Caco-2 (cell line): ENCODE measurements at regions not wholly inside any gene's neighbourhood (a gene's known extent, or its start where the extent isn't known, plus 50 kb on each side); places are given as distances from the start of the nearest gene placed in this dataset.

ENCODE experiments used
- BruUV-seq: library from RNA; stranded (reverse); fragments of 400-500 nt; replicated peaks from 2 replicates; lab custom pipeline; 2021; lab: Mats Ljungman, UMichigan
- CTCF ChIA-PET: fragments of 300-600 bp; sonication (Branson Sonifier 250); formaldehyde crosslinking; loops from one replicate; lab custom pipeline; 2022; ENCODE audit warnings: antibody characterized with exemption; lab: Charles Lee
- POLR2A ChIA-PET: fragments of 300-600 bp; sonication (Branson Sonifier 250); formaldehyde crosslinking; loops from one replicate; lab custom pipeline; 2022; ENCODE audit warnings: antibody characterized with exemption; lab: Charles Lee
- DNase-seq, 2 experiments: peaks; one replicate each; pipeline versions ENCODE4 v3.0.0 to v3.0.0-alpha.2; 2020 to 2022
- H3K27me3 ChIP-seq: replicated peaks from 2 replicates; pipeline ENCODE4 v1.6.0; 2011; ENCODE audit warnings: low read length; ENCODE audit not compliant: control insufficient read depth, insufficient read depth
- H3K36me3 ChIP-seq: 2 replicates; pipeline ENCODE4 v1.5.1; 2011; ENCODE audit warnings: low read length; ENCODE audit not compliant: control insufficient read depth, insufficient read depth
- H3K4me1 ChIP-seq: fragments of 250-450 bp; sonication (Bioruptor Pico); 2 replicates; pipeline ENCODE4 v1.5.1; 2020; ENCODE audit warnings: mild to moderate bottlenecking
- H3K4me3 ChIP-seq: 2 replicates; pipeline ENCODE4 v1.5.1; 2011; ENCODE audit warnings: low read depth, mild to moderate bottlenecking, control low read depth, low read length
- H3K9me3 ChIP-seq: fragments of 250-450 bp; sonication (Bioruptor Pico); 2 replicates; pipeline ENCODE4 v1.5.1; 2020; ENCODE audit warnings: mild to moderate bottlenecking, moderate library complexity
- H3K27ac Mint-ChIP-seq: one replicate; pipeline ENCODE4 v1.8.0; 2022; ENCODE audit warnings: mixed read lengths; ENCODE audit not compliant: unreplicated experiment
- H3K27me3 Mint-ChIP-seq: one replicate; pipeline ENCODE4 v1.8.0; 2022; ENCODE audit warnings: mixed read lengths; ENCODE audit not compliant: insufficient read depth, unreplicated experiment
- H3K36me3 Mint-ChIP-seq: one replicate; pipeline ENCODE4 v1.8.0; 2022; ENCODE audit warnings: mild to moderate bottlenecking, mixed read lengths; ENCODE audit not compliant: insufficient read depth, unreplicated experiment
- H3K4me1 Mint-ChIP-seq: one replicate; pipeline ENCODE4 v1.8.0; 2022; ENCODE audit warnings: low read depth, mixed read lengths; ENCODE audit not compliant: unreplicated experiment
- H3K4me3 Mint-ChIP-seq: one replicate; pipeline ENCODE4 v1.8.0; 2022; ENCODE audit warnings: mild to moderate bottlenecking, moderate library complexity, mixed read lengths; ENCODE audit not compliant: unreplicated experiment
- H3K9me3 Mint-ChIP-seq: one replicate; pipeline ENCODE4 v1.8.0; 2022; ENCODE audit warnings: mixed read lengths; ENCODE audit not compliant: unreplicated experiment
- intact Hi-C: fragments of 100-400 bp; cut with micrococcal nuclease; formaldehyde crosslinking; loops from one replicate; pipeline ENCODE4 v1.10.0; 2022; ENCODE audit not compliant: unreplicated experiment
- TF ChIP-seq, protein P1 (sequence below), 2 experiments: fragments of 200-600 bp in 1 of 2; IDR thresholded peaks; 1 replicate in 1 of 2; 2 replicates in 1 of 2; pipeline versions ENCODE4 v1.5.1 to v1.8.0; 2011 to 2022; ENCODE audit warnings: antibody characterized with exemption in 1 of 2, control low read depth in 1 of 2, inconsistent platforms in 1 of 2, low read depth in 1 of 2, low read length in 1 of 2, mild to moderate bottlenecking in 1 of 2, moderate library complexity in 1 of 2; ENCODE audit not compliant: insufficient read depth in 1 of 2, severe bottlenecking in 1 of 2, unreplicated experiment in 1 of 2

DNA sequence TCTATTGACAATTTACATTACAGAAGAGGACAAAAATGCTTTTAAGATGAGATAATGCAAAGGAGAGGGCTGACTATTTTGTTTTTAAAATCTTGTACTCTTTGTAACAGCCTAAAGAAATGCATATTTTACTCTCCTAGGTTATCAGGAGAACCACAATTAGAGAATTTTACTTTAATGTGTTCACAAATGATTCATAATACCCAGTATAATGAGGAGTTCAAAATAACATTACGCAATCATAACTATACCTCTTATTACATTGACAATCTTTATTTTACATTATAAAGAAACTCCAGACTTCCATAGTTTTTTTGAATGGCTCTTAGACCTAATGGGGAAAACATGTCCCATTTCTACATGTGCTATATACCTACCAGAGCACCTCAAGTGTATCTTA, 1089.7 kb downstream of the PCDH17 start:
- no peak for DNase-seq
- no peak overlapping the region for H3K4me3 ChIP-seq
- ChIA-PET CTCF (no interaction called here), POLR2A (no interaction called here)
- Mint-ChIP-seq H3K27ac (no peak overlapping the region), H3K27me3 (no peaks in the 10 kb centered on the region), H3K36me3 (no peaks in the 10 kb centered on the region), H3K4me1 (no peaks in the 10 kb centered on the region), H3K4me3 (no peak overlapping the region), H3K9me3 (no peaks in the 10 kb centered on the region)
- 0 out of 2 replicates have a peak, but pooled peaks cover 3% of the 10 kb centered on the region for H3K9me3 ChIP-seq
- BruUV-seq: no TSS peak
- H3K27me3 ChIP-seq: no peaks in the 10 kb centered on the region
- H3K36me3 ChIP-seq: no peaks in the 10 kb centered on the region
- TF ChIP-seq, protein P1, sequence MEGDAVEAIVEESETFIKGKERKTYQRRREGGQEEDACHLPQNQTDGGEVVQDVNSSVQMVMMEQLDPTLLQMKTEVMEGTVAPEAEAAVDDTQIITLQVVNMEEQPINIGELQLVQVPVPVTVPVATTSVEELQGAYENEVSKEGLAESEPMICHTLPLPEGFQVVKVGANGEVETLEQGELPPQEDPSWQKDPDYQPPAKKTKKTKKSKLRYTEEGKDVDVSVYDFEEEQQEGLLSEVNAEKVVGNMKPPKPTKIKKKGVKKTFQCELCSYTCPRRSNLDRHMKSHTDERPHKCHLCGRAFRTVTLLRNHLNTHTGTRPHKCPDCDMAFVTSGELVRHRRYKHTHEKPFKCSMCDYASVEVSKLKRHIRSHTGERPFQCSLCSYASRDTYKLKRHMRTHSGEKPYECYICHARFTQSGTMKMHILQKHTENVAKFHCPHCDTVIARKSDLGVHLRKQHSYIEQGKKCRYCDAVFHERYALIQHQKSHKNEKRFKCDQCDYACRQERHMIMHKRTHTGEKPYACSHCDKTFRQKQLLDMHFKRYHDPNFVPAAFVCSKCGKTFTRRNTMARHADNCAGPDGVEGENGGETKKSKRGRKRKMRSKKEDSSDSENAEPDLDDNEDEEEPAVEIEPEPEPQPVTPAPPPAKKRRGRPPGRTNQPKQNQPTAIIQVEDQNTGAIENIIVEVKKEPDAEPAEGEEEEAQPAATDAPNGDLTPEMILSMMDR (IDR thresholded peaks at IDR 0.05; ENCODE audit: insufficient read depth in 1 of 2, low read depth in 1 of 2, low read length in 1 of 2, severe bottlenecking in 1 of 2, unreplicated experiment in 1 of 2): no peak
- intact Hi-C loops: no loop called here
- no peaks in the 10 kb centered on the region for H3K4me1 ChIP-seq

DNA sequence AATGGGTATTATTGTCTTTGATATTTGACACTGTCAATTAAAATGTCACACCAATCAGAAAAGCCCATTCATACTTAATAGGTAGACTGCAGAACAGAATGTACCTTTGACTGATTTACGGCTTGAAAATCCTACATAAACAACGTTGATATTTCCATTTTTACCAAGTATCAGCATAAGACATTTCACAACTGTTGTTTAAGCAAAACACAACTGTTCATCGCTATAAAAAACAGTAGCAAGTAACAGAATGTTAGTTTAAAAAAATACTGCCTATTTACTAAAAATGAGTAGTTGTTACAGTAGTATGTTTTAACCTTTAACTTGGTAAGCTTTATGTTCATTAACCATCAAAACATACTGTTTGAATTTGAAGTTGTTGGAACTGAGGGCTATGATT, 1096.6 kb downstream of the PCDH17 start:
- Histone ChIP-seq H3K36me3 (no peaks in the 10 kb centered on the region), H3K4me1 (0 out of 2 replicates have a peak, but pooled peaks cover 5% of the 10 kb centered on the region), H3K9me3 (no peaks in the 10 kb centered on the region), H3K27me3 (no peaks in the 10 kb centered on the region), H3K4me3 (no peak overlapping the region)
- no peak overlapping the region for H3K4me3 Mint-ChIP-seq
- DNase-seq: no peak
- H3K4me1 Mint-ChIP-seq: peaks cover 6% of the 10 kb centered on the region
- H3K27ac Mint-ChIP-seq: no peak overlapping the region
- CTCF ChIA-PET: no interaction called here
- no peaks in the 10 kb centered on the region for H3K36me3 Mint-ChIP-seq
- TF ChIP-seq, protein P1 (IDR thresholded peaks at IDR 0.05; ENCODE audit: insufficient read depth in 1 of 2, low read depth in 1 of 2, low read length in 1 of 2, severe bottlenecking in 1 of 2, unreplicated experiment in 1 of 2): no peak
- no TSS peak for BruUV-seq
- no peaks in the 10 kb centered on the region for H3K9me3 Mint-ChIP-seq
- intact Hi-C loops: no loop called here
- no peaks in the 10 kb centered on the region for H3K27me3 Mint-ChIP-seq
- POLR2A ChIA-PET: no interaction called here

DNA sequence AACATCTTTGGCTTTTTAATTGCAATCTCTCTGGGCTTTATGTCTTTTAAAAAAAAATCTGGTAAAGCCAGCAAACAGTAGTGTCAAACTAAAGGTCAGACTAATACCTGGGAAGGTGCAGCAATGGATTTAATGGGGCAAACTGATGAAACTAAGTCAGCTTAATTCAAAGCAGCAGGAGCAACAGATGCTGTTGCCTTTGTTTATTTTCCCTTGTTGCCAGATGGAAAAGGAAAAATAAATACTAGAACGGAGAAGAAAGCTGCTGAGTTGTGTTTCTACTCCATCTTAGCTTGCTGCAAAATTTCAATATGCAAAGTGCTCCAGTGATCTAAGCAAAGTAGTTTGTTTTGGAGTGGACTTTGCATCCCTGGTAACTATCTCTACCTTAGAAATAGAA, 1097.8 kb downstream of the PCDH17 start:
- Histone ChIP-seq H3K27me3 (no peaks in the 10 kb centered on the region), H3K36me3 (no peaks in the 10 kb centered on the region), H3K9me3 (no peaks in the 10 kb centered on the region), H3K4me1 (0 out of 2 replicates have a peak, but pooled peaks cover 5% of the 10 kb centered on the region), H3K4me3 (no peak overlapping the region)
- DNase-seq: no peak
- Mint-ChIP-seq H3K36me3 (no peaks in the 10 kb centered on the region), H3K27me3 (no peaks in the 10 kb centered on the region), H3K4me3 (no peak overlapping the region), H3K4me1 (peaks cover 6% of the 10 kb centered on the region), H3K9me3 (no peaks in the 10 kb centered on the region), H3K27ac (no peak overlapping the region)
- CTCF ChIA-PET: no interaction called here
- no TSS peak for BruUV-seq
- intact Hi-C loops: no loop called here
- TF ChIP-seq, protein P1 (IDR thresholded peaks at IDR 0.05; ENCODE audit: insufficient read depth in 1 of 2, low read depth in 1 of 2, low read length in 1 of 2, severe bottlenecking in 1 of 2, unreplicated experiment in 1 of 2): no peak
- POLR2A ChIA-PET: no interaction called here
